ENCODE measurements at regions not wholly inside any gene's neighbourhood (a gene's known extent, or its start where the extent isn't known, plus 50 kb on each side); places are given as distances from the start of the nearest gene placed in this dataset.
A peak's percentile ranks its signal among the peaks of the same experiment; 100 is the strongest.

DNA sequence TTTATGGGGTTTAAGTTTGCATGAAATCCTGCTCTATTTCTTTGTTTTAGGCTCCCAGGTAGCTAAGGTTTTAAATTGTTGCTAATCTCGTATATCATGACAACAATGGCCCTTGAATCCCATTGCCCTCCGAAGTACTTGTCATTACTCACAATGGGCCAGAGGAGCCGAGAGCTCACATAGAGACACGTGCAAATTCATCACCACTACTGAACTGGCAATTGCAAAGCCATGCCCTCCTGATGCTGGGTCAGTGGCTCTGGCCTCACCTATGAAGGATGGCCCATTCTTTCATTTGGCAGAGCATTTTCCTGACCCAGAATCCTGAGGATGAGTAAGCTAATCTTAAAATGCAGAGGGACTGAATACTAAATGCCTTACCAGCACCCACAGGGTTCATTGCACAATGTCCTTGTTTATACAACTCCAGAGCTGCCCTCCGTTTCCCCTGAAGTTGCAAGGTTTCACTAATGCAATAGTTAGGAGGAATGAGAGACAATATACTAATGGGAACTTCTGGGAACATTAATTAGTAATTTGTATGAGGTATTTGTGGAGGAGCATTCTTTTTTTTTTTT is 71.6 kb upstream of the GAREM1 start:
- no peak for DNase-seq (ENCODE audit: low read depth)

DNA sequence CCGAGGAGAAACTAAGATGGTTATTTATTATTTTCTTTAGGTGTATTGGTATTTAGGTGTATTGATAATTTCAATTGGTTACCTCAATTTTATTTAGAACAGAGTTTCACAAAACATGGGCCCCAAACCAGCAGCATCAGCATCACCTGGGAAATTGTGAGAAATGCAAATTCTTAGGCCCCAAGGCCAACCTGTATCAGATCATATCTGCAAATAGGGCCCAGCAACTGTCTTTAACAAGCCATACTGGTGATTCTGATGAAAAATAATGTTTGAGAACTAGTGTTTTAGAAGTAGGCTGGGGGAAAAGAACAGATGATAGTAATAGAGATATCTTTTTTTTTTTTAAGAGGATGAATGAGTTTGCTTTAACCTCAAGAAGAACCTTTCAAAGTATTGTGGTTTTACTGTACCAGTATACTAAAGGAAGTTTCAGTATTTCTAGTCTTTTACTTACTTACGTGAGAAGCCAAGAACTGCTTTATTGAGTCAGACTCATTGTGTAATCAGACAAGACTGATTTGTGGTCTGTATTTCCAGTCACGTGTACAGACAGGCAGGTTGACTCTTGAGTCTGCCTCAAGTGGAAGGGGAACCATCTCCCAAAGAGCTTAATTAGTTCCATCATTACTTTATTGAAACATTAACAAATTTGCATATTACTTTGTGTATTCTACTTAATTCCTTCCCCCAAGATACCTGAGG is 60.4 kb upstream of the GAREM1 start:
- DNase-seq (ENCODE audit: low read depth): peak; percentile 6

GRCh38 chr18:32529722-32530420 is 59.2 kb upstream of the GAREM1 start:
- no peak for DNase-seq (ENCODE audit: low read depth)

DNA sequence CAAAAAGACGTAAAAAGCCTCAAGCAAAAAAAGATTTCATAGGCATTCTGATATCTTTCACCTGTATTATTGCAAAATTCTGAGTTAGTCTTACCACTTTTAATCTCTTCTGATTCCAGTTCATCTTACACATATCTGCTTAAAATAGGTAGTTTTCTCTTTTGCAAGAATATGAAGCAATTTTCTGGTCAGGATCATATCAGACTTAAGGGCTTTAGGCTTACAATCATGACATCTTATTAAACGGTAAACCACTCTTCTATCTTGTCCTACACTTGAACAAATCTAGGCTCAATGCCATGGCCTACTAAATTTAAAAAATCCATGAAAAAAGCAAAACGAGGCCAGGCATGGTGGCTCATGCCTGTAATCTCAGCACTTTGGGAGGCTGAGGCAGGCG is 50.1 kb upstream of the GAREM1 start:
- DNase-seq (ENCODE audit: low read depth): no peak
